ENCODE measurements at regions not wholly inside any gene's neighbourhood (a gene's known extent, or its start where the extent isn't known, plus 50 kb on each side); places are given as distances from the start of the nearest gene placed in this dataset.

DNA sequence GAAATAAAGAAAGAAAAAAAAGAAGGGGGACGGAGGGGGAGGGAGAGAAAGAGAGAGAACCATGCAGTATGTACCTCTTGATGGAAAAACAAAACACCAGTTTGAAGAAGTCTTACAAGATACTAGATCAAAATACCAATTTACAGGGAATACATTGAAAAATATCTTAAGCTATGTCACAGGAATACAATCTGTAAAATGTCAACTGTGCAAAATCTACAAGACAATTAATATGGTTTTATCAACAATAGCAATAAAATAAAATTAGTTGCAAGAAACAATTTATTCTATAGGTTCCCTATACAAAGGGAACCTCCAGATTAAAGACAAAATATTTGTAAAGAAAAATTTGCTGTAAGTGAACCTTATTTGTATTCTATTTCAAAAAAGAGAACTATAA is 98.3 kb upstream of the CABCOCO1 start:
- Histone ChIP-seq H3K4me1 (ENCODE audit: control insufficient read depth, insufficient read depth, low read length) (no peaks in the 10 kb centered on the region), H3K36me3 (ENCODE audit: control insufficient read depth, insufficient read depth, low read length) (no peaks in the 10 kb centered on the region), H3K4me3 (ENCODE audit: low read depth in 2 of 2, low read length in 2 of 2) (no peak overlapping the region), H3K9me3 (ENCODE audit: control insufficient read depth, insufficient read depth, low read depth, low read length) (no peaks in the 10 kb centered on the region), H3K27me3 (ENCODE audit: control insufficient read depth, insufficient read depth, low read length) (no peaks in the 10 kb centered on the region), H3K27ac (ENCODE audit: low read length) (no peak overlapping the region)
- no peak for TF ChIP-seq SIN3A (IDR thresholded peaks at IDR 0.05; ENCODE audit: borderline replicate concordance, insufficient read depth, low read depth, low read length)
- TF ChIP-seq, protein P1, sequence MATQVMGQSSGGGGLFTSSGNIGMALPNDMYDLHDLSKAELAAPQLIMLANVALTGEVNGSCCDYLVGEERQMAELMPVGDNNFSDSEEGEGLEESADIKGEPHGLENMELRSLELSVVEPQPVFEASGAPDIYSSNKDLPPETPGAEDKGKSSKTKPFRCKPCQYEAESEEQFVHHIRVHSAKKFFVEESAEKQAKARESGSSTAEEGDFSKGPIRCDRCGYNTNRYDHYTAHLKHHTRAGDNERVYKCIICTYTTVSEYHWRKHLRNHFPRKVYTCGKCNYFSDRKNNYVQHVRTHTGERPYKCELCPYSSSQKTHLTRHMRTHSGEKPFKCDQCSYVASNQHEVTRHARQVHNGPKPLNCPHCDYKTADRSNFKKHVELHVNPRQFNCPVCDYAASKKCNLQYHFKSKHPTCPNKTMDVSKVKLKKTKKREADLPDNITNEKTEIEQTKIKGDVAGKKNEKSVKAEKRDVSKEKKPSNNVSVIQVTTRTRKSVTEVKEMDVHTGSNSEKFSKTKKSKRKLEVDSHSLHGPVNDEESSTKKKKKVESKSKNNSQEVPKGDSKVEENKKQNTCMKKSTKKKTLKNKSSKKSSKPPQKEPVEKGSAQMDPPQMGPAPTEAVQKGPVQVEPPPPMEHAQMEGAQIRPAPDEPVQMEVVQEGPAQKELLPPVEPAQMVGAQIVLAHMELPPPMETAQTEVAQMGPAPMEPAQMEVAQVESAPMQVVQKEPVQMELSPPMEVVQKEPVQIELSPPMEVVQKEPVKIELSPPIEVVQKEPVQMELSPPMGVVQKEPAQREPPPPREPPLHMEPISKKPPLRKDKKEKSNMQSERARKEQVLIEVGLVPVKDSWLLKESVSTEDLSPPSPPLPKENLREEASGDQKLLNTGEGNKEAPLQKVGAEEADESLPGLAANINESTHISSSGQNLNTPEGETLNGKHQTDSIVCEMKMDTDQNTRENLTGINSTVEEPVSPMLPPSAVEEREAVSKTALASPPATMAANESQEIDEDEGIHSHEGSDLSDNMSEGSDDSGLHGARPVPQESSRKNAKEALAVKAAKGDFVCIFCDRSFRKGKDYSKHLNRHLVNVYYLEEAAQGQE (IDR thresholded peaks at IDR 0.05; ENCODE audit: insufficient read depth in 1 of 2, low read depth in 2 of 2, low read length in 1 of 2) = no peak
- no peak for TF ChIP-seq CTCF (IDR thresholded peaks at IDR 0.05)
- no peak for TF ChIP-seq POLR2AphosphoS5 (IDR thresholded peaks at IDR 0.05; ENCODE audit: low read depth, low read length)
- TF ChIP-seq TCF7L2 (IDR thresholded peaks at IDR 0.05; ENCODE audit: low read depth, low read length) = no peak
- no peak for ATAC-seq
- no TSS peak for BruUV-seq (replicated peaks)
- POLR2A ChIA-PET = no interaction called here
- CTCF ChIA-PET = no interaction called here
- intact Hi-C loops (cut with micrococcal nuclease; ENCODE audit: unreplicated experiment) = no loop called here
- in situ Hi-C loops (cut with HindIII; ENCODE audit: low pct_unique_long_range_greater_than_20kb, low sequenced_read_pairs) = no loop called here
- DNase-seq (ENCODE audit: low read depth, low spot score) = no peak

DNA sequence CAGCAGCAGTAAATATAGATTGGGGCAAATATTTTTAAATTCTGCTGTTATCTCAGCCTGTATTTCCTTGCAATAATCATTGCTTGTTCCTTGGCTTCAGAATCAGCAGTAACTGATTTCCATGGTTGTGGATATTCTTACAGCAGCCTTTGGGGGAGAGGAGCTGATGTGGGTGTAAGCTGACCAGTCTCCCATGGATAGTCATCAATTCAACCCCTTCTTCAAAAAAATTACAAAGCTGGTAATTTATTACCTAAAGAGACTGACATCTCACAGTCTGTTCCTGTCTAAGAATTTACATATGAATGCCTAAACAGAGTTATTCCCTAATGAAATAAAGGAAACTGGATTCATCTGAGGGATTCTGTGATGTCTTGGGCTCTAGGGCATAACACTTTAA is 103.1 kb upstream of the CABCOCO1 start:
- no peak overlapping the region for H3K27ac ChIP-seq (ENCODE audit: low read length)
- BruUV-seq (replicated peaks) = no TSS peak
- POLR2A ChIA-PET = no interaction called here
- DNase-seq (ENCODE audit: low read depth, low spot score) = no peak
- intact Hi-C loops (cut with micrococcal nuclease; ENCODE audit: unreplicated experiment) (no loop called here), in situ Hi-C loops (cut with HindIII; ENCODE audit: low pct_unique_long_range_greater_than_20kb, low sequenced_read_pairs) (no loop called here)
- TF ChIP-seq CTCF (IDR thresholded peaks at IDR 0.05) = no peak
- TF ChIP-seq, protein P1 (IDR thresholded peaks at IDR 0.05; ENCODE audit: insufficient read depth in 1 of 2, low read depth in 2 of 2, low read length in 1 of 2) = no peak
- no peak for TF ChIP-seq POLR2AphosphoS5 (IDR thresholded peaks at IDR 0.05; ENCODE audit: low read depth, low read length)
- TF ChIP-seq SIN3A (IDR thresholded peaks at IDR 0.05; ENCODE audit: borderline replicate concordance, insufficient read depth, low read depth, low read length) = no peak
- no peak for TF ChIP-seq TCF7L2 (IDR thresholded peaks at IDR 0.05; ENCODE audit: low read depth, low read length)
- CTCF ChIA-PET = interaction anchor here (0.5 kb wide), 1 partner anchor 603 kb away, joined by 5 read pairs; no protein-coding TSS in a partner anchor
- ATAC-seq = no peak
- H3K4me3 ChIP-seq (ENCODE audit: low read depth in 2 of 2, low read length in 2 of 2) = no peak overlapping the region
- no peaks in the 10 kb centered on the region for H3K9me3 ChIP-seq (ENCODE audit: control insufficient read depth, insufficient read depth, low read depth, low read length)
- H3K4me1 ChIP-seq (ENCODE audit: control insufficient read depth, insufficient read depth, low read length) = no peaks in the 10 kb centered on the region
- no peaks in the 10 kb centered on the region for H3K27me3 ChIP-seq (ENCODE audit: control insufficient read depth, insufficient read depth, low read length)
- H3K36me3 ChIP-seq (ENCODE audit: control insufficient read depth, insufficient read depth, low read length) = no peaks in the 10 kb centered on the region

Data from Panc1 (cell line).